IMR-90 (cell line): ENCODE measurements at regions not wholly inside any gene's neighbourhood (a gene's known extent, or its start where the extent isn't known, plus 50 kb on each side); places are given as distances from the start of the nearest gene placed in this dataset.

ENCODE experiments used
- ATAC-seq: fragments of 200-7000 bp; cut with Tn5 transposase; 2 replicates; pipeline ENCODE4 v1.9.1; 2020; ENCODE audit warnings: low read depth, mild to moderate bottlenecking, moderate library complexity
- BruUV-seq: library from RNA; stranded (reverse); fragments of 400-500 nt; replicated peaks from 2 replicates; lab custom pipeline; 2021; lab: Mats Ljungman, UMichigan
- CTCF ChIA-PET: fragments of 300-600 bp; formaldehyde crosslinking; extraction: SDS; loops from one replicate; lab custom pipeline; 2021; ENCODE audit warnings: antibody characterized with exemption; lab: Yijun Ruan, JAX
- POLR2A ChIA-PET: fragments of 300-600 bp; sonication (Branson Sonifier 250); formaldehyde crosslinking; loops from one replicate; lab custom pipeline; 2022; ENCODE audit warnings: antibody characterized with exemption; ENCODE audit not compliant: unreplicated experiment; lab: Charles Lee
- DNase-seq: peaks from one replicate; pipeline ENCODE4 v3.0.0; 2013
- H2AFZ ChIP-seq: replicated peaks from 2 replicates; pipeline ENCODE3; 2013; ENCODE audit warnings: low read length, mild to moderate bottlenecking; ENCODE audit not compliant: poor library complexity
- H2AK5ac ChIP-seq: 2 replicates; pipeline ENCODE4 v1.6.1; 2013; ENCODE audit warnings: low read depth, low read length, inconsistent platforms
- H2AK9ac ChIP-seq: replicated peaks from 2 replicates; pipeline ENCODE3; 2013; ENCODE audit warnings: mild to moderate bottlenecking, low read depth, low read length, moderate library complexity; ENCODE audit not compliant: poor library complexity
- H2BK120ac ChIP-seq: 2 replicates; pipeline ENCODE4 v1.6.1; 2013; ENCODE audit warnings: low read depth, low read length, inconsistent platforms
- H2BK15ac ChIP-seq: 3 replicates; pipeline ENCODE4 v1.6.1; 2013; ENCODE audit warnings: low read depth, low read length, inconsistent platforms
- H2BK20ac ChIP-seq: 2 replicates; pipeline ENCODE4 v1.6.1; 2013; ENCODE audit warnings: low read depth, mild to moderate bottlenecking, inconsistent platforms, low read length, moderate library complexity
- H2BK5ac ChIP-seq: 2 replicates; pipeline ENCODE4 v1.6.1; 2013; ENCODE audit warnings: mild to moderate bottlenecking, low read depth, low read length, inconsistent platforms; ENCODE audit not compliant: poor library complexity, severe bottlenecking
- H3K14ac ChIP-seq: replicated peaks from 2 replicates; pipeline ENCODE4 v1.6.1; 2013; ENCODE audit warnings: low read depth, low read length, inconsistent platforms
- H3K18ac ChIP-seq: 2 replicates; pipeline ENCODE4 v1.6.1; 2013; ENCODE audit warnings: low read depth, low read length, control low read depth
- H3K23ac ChIP-seq: 2 replicates; pipeline ENCODE4 v1.6.1; 2013; ENCODE audit warnings: low read depth, low read length, inconsistent platforms
- H3K27ac ChIP-seq: 2 replicates; pipeline ENCODE4 v1.5.1; 2013; ENCODE audit warnings: mild to moderate bottlenecking, control low read depth, low read length; ENCODE audit not compliant: insufficient read depth
- H3K27me3 ChIP-seq: 2 replicates; pipeline ENCODE4 v1.6.1; 2013; ENCODE audit warnings: low read length; ENCODE audit not compliant: control insufficient read depth, insufficient read depth
- H3K36me3 ChIP-seq: 2 replicates; pipeline ENCODE4 v1.6.1; 2013; ENCODE audit warnings: low read length, mixed read lengths; ENCODE audit not compliant: control insufficient read depth, insufficient read depth
- H3K4ac ChIP-seq: 2 replicates; pipeline ENCODE4 v1.6.1; 2013; ENCODE audit warnings: low read depth, low read length, inconsistent platforms
- H3K4me1 ChIP-seq: 2 replicates; pipeline ENCODE4 v1.6.1; 2013; ENCODE audit warnings: low read length, mixed read lengths; ENCODE audit not compliant: control insufficient read depth, insufficient read depth
- H3K4me2 ChIP-seq: 2 replicates; pipeline ENCODE4 v1.6.1; 2013; ENCODE audit warnings: low read depth, mild to moderate bottlenecking, control low read depth, low read length, moderate library complexity
- H3K4me3 ChIP-seq: 2 replicates; pipeline ENCODE4 v1.5.1; 2013; ENCODE audit warnings: low read depth, mild to moderate bottlenecking, control low read depth, low read length, moderate library complexity; ENCODE audit not compliant: insufficient read depth
- H3K56ac ChIP-seq: 2 replicates; pipeline ENCODE4 v1.6.1; 2013; ENCODE audit warnings: low read length, inconsistent platforms; ENCODE audit not compliant: insufficient read depth; ENCODE audit errors: extremely low read depth
- H3K79me1 ChIP-seq, 2 experiments: 2 replicates each; pipeline ENCODE4 v1.6.1; 2013; ENCODE audit warnings: low read length in 2 of 2, inconsistent platforms in 1 of 2, low read depth in 1 of 2
- H3K9ac ChIP-seq: 2 replicates; pipeline ENCODE4 v1.6.1; 2013; ENCODE audit warnings: low read depth, low read length, control low read depth
- H3K9me1 ChIP-seq: 2 replicates; pipeline ENCODE4 v1.6.1; 2013; ENCODE audit warnings: low read length, inconsistent platforms; ENCODE audit not compliant: insufficient read depth
- H3K9me3 ChIP-seq: 2 replicates; pipeline ENCODE4 v1.6.1; 2013; ENCODE audit warnings: low read length; ENCODE audit not compliant: control insufficient read depth, insufficient read depth
- H4K20me1 ChIP-seq: 2 replicates; pipeline ENCODE4 v1.6.1; 2013; ENCODE audit warnings: low read length, inconsistent platforms; ENCODE audit not compliant: insufficient read depth
- H4K5ac ChIP-seq: 2 replicates; pipeline ENCODE4 v1.6.1; 2013; ENCODE audit warnings: mild to moderate bottlenecking, low read depth, low read length, control low read depth
- H4K8ac ChIP-seq, 2 experiments: 2 replicates each; pipeline ENCODE4 v1.6.1; 2013; ENCODE audit warnings: low read depth in 2 of 2, low read length in 2 of 2, control low read depth in 1 of 2, inconsistent platforms in 1 of 2
- H4K91ac ChIP-seq: 2 replicates; pipeline ENCODE4 v1.6.1; 2013; ENCODE audit warnings: low read depth, low read length, inconsistent platforms; ENCODE audit not compliant: insufficient read depth
- BHLHE40 ChIP-seq: fragments of 150-350 bp; IDR thresholded peaks from 2 replicates; pipeline ENCODE4 v1.6.1; 2016; ENCODE audit warnings: mild to moderate bottlenecking, low read depth, low read length
- CEBPB ChIP-seq: IDR thresholded peaks from 2 replicates; pipeline ENCODE4 v1.6.1; 2012; ENCODE audit warnings: low read depth, low read length, improper control_type of control experiment
- CHD1 ChIP-seq: IDR thresholded peaks from 2 replicates; pipeline ENCODE4 v1.6.1; 2012; ENCODE audit warnings: low read depth, low read length, improper control_type of control experiment
- CTCF ChIP-seq: conservative IDR thresholded peaks from 2 replicates; pipeline ENCODE4 v1.5.1; 2012; ENCODE audit warnings: mild to moderate bottlenecking, low read depth, low read length, improper control_type of control experiment
- FOS ChIP-seq: fragments of 150-350 bp; IDR thresholded peaks from 2 replicates; pipeline ENCODE4 v1.6.1; 2016; ENCODE audit warnings: low read depth, low read length
- MAFK ChIP-seq: IDR thresholded peaks from 2 replicates; pipeline ENCODE4 v1.6.1; 2012; ENCODE audit warnings: low read depth, low read length, improper control_type of control experiment
- MAZ ChIP-seq: IDR thresholded peaks from 2 replicates; pipeline ENCODE4 v1.6.1; 2012; ENCODE audit warnings: low read depth, mild to moderate bottlenecking, low read length, improper control_type of control experiment, moderate library complexity, borderline replicate concordance
- MXI1 ChIP-seq: IDR thresholded peaks from 2 replicates; pipeline ENCODE4 v1.6.1; 2012; ENCODE audit warnings: low read depth, mild to moderate bottlenecking, low read length, moderate library complexity, borderline replicate concordance
- NFE2L2 ChIP-seq: fragments of 150-350 bp; IDR thresholded peaks from 2 replicates; pipeline ENCODE4 v1.6.1; 2016; ENCODE audit warnings: low read depth, mild to moderate bottlenecking, low read length
- POLR2A ChIP-seq: IDR thresholded peaks from 2 replicates; pipeline ENCODE4 v1.6.1; 2012; ENCODE audit warnings: mild to moderate bottlenecking, low read depth, low read length
- RAD21 ChIP-seq: IDR thresholded peaks from 2 replicates; pipeline ENCODE4 v1.6.1; 2012; ENCODE audit warnings: low read length, improper control_type of control experiment
- RCOR1 ChIP-seq: IDR thresholded peaks from 2 replicates; pipeline ENCODE4 v1.6.1; 2012; ENCODE audit warnings: mild to moderate bottlenecking, low read length, improper control_type of control experiment; ENCODE audit not compliant: insufficient replicate concordance
- RFX5 ChIP-seq: IDR thresholded peaks from 2 replicates; pipeline ENCODE4 v1.8.0; 2012; ENCODE audit warnings: low read depth, mild to moderate bottlenecking, low read length, moderate library complexity
- SMC3 ChIP-seq: fragments of 150-350 bp; IDR thresholded peaks from 2 replicates; pipeline ENCODE4 v1.6.1; 2016; ENCODE audit warnings: low read depth, mild to moderate bottlenecking, antibody characterized with exemption, low read length, moderate library complexity
- WGBS, 2 experiments: methylation state at CpG; one replicate each; pipeline versions ENCODE4 v1.1.5 to v1.1.7; 2013; ENCODE audit warnings: missing lambda C conversion rate in 2 of 2; ENCODE audit not compliant: insufficient read length in 1 of 2; ENCODE audit errors: extremely low coverage in 2 of 2; 5-methylcytosine and 5-hydroxymethylcytosine counted together
- dilution Hi-C: fragments of 300-500 bp; cut with HindIII; formaldehyde crosslinking; loops from one replicate; pipeline ENCODE4 v1.14.3; 2018; ENCODE audit warnings: low sequenced_read_pairs; ENCODE audit not compliant: unreplicated experiment
- in situ Hi-C: fragments of 300-500 bp; cut with MboI; formaldehyde crosslinking; loops from 3 replicates; pipeline ENCODE4 v1.14.3; 2019; ENCODE audit warnings: low sequenced_read_pairs, inconsistent platforms, mixed read lengths
- intact Hi-C: fragments of 100-400 bp; cut with micrococcal nuclease; formaldehyde crosslinking; loops from 2 replicates; pipeline ENCODE4 v1.10.0; 2022
- TF ChIP-seq, protein P1 (sequence below): fragments of 150-350 bp; IDR thresholded peaks from 2 replicates; pipeline ENCODE4 v1.6.1; 2016; ENCODE audit warnings: low read depth, mild to moderate bottlenecking, low read length, moderate library complexity, borderline replicate concordance

DNA sequence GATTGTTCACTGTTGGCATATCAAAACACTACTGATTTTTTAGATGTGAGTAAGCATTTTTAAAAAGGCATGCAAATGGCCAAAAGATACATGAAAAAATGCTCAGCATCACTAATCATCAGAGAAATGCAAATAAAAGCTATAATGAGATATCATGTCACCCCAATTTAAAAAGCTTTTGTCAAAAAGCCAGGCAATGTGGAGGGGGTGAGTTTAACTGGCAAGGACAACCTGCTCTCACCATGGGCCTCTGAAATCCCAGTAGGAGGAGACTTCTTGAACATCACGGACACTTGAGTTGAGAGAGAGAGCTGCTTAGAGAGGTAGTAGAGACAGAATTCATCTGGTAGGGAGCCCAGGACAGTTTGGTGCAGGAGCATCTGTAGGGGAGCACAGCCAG, 347.1 kb upstream of the MPDZ start:
- Histone ChIP-seq H3K23ac (no peak overlapping the region), H4K5ac (no peak overlapping the region), H4K8ac (no peak overlapping the region), H3K9ac (no peak overlapping the region), H3K36me3 (no peaks in the 10 kb centered on the region), H2BK15ac (no peak overlapping the region), H2AK9ac (no peak overlapping the region), H3K4me3 (no peak overlapping the region), H2AK5ac (no peak overlapping the region), H3K27ac (no peak overlapping the region), H2AFZ (no peak overlapping the region), H3K79me1 (no peaks in the 10 kb centered on the region), H3K4ac (no peak overlapping the region), H2BK120ac (no peak overlapping the region), H3K9me1 (no peaks in the 10 kb centered on the region), H2BK5ac (no peak overlapping the region), H4K20me1 (no peaks in the 10 kb centered on the region), H3K4me2 (no peak overlapping the region), H3K56ac (no peak overlapping the region), H2BK20ac (no peak overlapping the region), H3K9me3 (no peaks in the 10 kb centered on the region), H3K14ac (no peak overlapping the region), H4K91ac (no peak overlapping the region), H3K4me1 (no peaks in the 10 kb centered on the region), H3K18ac (no peak overlapping the region), H3K27me3 (no peaks in the 10 kb centered on the region)
- ChIA-PET POLR2A (no interaction called here), CTCF (no interaction called here)
- intact Hi-C loops (no loop called here), in situ Hi-C loops (no loop called here), dilution Hi-C loops (no loop called here)
- BruUV-seq: no TSS peak
- DNase-seq: no peak
- TF ChIP-seq, protein P1, sequence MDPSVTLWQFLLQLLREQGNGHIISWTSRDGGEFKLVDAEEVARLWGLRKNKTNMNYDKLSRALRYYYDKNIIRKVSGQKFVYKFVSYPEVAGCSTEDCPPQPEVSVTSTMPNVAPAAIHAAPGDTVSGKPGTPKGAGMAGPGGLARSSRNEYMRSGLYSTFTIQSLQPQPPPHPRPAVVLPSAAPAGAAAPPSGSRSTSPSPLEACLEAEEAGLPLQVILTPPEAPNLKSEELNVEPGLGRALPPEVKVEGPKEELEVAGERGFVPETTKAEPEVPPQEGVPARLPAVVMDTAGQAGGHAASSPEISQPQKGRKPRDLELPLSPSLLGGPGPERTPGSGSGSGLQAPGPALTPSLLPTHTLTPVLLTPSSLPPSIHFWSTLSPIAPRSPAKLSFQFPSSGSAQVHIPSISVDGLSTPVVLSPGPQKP: no peak
- no peak for TF ChIP-seq MAZ
- TF ChIP-seq CTCF: no peak
- no peak for TF ChIP-seq FOS
- TF ChIP-seq SMC3: no peak
- no peak for TF ChIP-seq MXI1
- no peak for TF ChIP-seq RCOR1
- no peak for TF ChIP-seq CHD1
- no peak for TF ChIP-seq MAFK
- TF ChIP-seq CEBPB: no peak
- no peak for TF ChIP-seq RFX5
- no peak for TF ChIP-seq BHLHE40
- TF ChIP-seq POLR2A: no peak
- no peak for TF ChIP-seq NFE2L2
- TF ChIP-seq RAD21: no peak
- WGBS, 2 experiments: no CpG with 5 or more reads among the region's 1 CpG
- no peak for ATAC-seq
